Cardiac muscle cell (in vitro differentiated cells and primary cell): ENCODE measurements at regions not wholly inside any gene's neighbourhood (a gene's known extent, or its start where the extent isn't known, plus 50 kb on each side); places are given as distances from the start of the nearest gene placed in this dataset.

ENCODE experiments used
- DNase-seq, 2 donors: peaks; one replicate each; pipeline versions ENCODE4 v3.0.0 to v3.0.0-alpha.2; 2010 to 2017; ENCODE audit warnings: low read depth in 1 of 2, low spot score in 1 of 2
- H3K27ac ChIP-seq: fragments of 200-600 bp; sonication (generic); 2 replicates; pipeline ENCODE4 v1.5.1; 2016
- H3K27me3 ChIP-seq: fragments of 200-600 bp; sonication (generic); 2 replicates; pipeline ENCODE4 v1.6.0; 2016; ENCODE audit warnings: control low read depth
- H3K36me3 ChIP-seq: fragments of 200-600 bp; sonication (generic); 2 replicates; pipeline ENCODE4 v1.5.1; 2016; ENCODE audit warnings: control low read depth
- H3K4me1 ChIP-seq: fragments of 200-600 bp; sonication (generic); 2 replicates; pipeline ENCODE4 v1.8.1; 2017; ENCODE audit warnings: low read depth, mild to moderate bottlenecking, mixed run types
- H3K4me3 ChIP-seq: fragments of 200-600 bp; sonication (generic); 2 replicates; pipeline ENCODE4 v1.5.1; 2016; ENCODE audit warnings: mild to moderate bottlenecking
- H3K9me3 ChIP-seq: fragments of 200-600 bp; sonication (generic); 2 replicates; pipeline ENCODE4 v1.5.1; 2017; ENCODE audit warnings: low read depth, mild to moderate bottlenecking, control low read depth
- TF ChIP-seq, protein P1 (sequence below): IDR thresholded peaks from 2 replicates; pipeline ENCODE4 v1.5.1; 2012; ENCODE audit warnings: low read depth, mild to moderate bottlenecking, low read length

DNA sequence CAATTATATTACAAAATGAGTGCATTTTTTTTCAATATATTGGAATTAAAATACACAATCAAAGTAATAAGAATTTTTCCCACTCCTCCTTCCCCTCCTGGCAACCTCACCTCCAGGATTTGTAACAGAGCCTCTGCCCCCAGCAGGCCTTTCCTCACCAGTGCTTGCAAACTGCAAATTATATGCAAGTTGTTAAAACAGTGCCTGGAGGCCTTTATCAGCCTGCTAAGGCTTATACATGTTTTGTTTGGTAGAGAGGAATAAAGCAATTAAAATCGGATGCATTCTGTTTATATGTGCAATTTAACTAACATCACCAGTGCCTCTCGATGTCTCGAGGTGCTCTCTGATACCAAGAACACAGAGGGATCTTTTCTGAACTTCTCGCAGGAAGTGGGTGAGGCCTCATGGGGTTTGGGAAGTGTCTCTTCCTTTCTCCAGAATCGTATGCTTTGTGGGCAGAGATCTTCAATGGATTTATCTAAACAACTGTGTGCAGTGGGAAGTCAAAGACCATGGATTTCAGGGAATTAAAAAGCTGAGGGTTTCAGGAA is 186.8 kb downstream of the CDH26 start:
- Histone ChIP-seq H3K4me3 (no peak overlapping the region), H3K27ac (no peak overlapping the region), H3K4me1 (peaks cover 20% of the 10 kb centered on the region), H3K27me3 (no peaks in the 10 kb centered on the region), H3K9me3 (no peaks in the 10 kb centered on the region), H3K36me3 (no peaks in the 10 kb centered on the region)
- DNase-seq = no peak
- TF ChIP-seq, protein P1, sequence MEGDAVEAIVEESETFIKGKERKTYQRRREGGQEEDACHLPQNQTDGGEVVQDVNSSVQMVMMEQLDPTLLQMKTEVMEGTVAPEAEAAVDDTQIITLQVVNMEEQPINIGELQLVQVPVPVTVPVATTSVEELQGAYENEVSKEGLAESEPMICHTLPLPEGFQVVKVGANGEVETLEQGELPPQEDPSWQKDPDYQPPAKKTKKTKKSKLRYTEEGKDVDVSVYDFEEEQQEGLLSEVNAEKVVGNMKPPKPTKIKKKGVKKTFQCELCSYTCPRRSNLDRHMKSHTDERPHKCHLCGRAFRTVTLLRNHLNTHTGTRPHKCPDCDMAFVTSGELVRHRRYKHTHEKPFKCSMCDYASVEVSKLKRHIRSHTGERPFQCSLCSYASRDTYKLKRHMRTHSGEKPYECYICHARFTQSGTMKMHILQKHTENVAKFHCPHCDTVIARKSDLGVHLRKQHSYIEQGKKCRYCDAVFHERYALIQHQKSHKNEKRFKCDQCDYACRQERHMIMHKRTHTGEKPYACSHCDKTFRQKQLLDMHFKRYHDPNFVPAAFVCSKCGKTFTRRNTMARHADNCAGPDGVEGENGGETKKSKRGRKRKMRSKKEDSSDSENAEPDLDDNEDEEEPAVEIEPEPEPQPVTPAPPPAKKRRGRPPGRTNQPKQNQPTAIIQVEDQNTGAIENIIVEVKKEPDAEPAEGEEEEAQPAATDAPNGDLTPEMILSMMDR = no peak

GRCh38 chr20:60147004-60147403 is 188.8 kb downstream of the CDH26 start:
- no peak overlapping the region for H3K4me3 ChIP-seq
- no peaks in the 10 kb centered on the region for H3K27me3 ChIP-seq
- H3K27ac ChIP-seq = no peak overlapping the region
- DNase-seq = no peak
- H3K9me3 ChIP-seq = no peaks in the 10 kb centered on the region
- peaks cover 12% of the 10 kb centered on the region for H3K4me1 ChIP-seq
- H3K36me3 ChIP-seq = no peaks in the 10 kb centered on the region
- TF ChIP-seq, protein P1 = no peak

- Histone ChIP-seq H3K27me3 (no peaks in the 10 kb centered on the region), H3K27ac (no peak overlapping the region), H3K4me1 (peaks cover 7% of the 10 kb centered on the region), H3K9me3 (no peaks in the 10 kb centered on the region), H3K4me3 (no peak overlapping the region), H3K36me3 (no peaks in the 10 kb centered on the region)
- DNase-seq = no peak
- TF ChIP-seq, protein P1 = no peak
Measured at GRCh38 chr20:60148885-60149284, 190.7 kb downstream of the CDH26 start.

DNA sequence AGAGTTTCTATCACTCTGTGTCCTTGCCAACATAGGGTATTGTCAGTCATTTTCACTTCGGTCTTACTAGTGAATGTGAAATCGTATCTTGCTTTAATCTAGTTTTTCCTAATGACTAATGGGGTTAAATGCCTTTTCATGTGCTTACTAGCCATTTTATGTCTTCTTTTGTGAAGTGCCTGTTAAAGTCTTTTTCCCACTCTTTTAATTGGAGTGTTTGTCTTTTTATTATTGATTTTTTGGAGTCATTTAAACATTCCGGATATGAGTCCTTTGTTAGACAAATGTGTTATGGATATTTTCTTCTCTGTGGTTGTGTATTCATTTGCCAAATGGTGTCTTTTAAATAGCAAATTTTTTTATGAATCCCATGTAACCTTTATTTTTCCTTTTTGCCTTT is 194.6 kb downstream of the CDH26 start:
- no peaks in the 10 kb centered on the region for H3K9me3 ChIP-seq
- DNase-seq = no peak
- H3K27me3 ChIP-seq = no peaks in the 10 kb centered on the region
- no peaks in the 10 kb centered on the region for H3K36me3 ChIP-seq
- TF ChIP-seq, protein P1 = no peak
- H3K4me1 ChIP-seq = no peaks in the 10 kb centered on the region
- no peak overlapping the region for H3K4me3 ChIP-seq
- H3K27ac ChIP-seq = no peak overlapping the region

DNA sequence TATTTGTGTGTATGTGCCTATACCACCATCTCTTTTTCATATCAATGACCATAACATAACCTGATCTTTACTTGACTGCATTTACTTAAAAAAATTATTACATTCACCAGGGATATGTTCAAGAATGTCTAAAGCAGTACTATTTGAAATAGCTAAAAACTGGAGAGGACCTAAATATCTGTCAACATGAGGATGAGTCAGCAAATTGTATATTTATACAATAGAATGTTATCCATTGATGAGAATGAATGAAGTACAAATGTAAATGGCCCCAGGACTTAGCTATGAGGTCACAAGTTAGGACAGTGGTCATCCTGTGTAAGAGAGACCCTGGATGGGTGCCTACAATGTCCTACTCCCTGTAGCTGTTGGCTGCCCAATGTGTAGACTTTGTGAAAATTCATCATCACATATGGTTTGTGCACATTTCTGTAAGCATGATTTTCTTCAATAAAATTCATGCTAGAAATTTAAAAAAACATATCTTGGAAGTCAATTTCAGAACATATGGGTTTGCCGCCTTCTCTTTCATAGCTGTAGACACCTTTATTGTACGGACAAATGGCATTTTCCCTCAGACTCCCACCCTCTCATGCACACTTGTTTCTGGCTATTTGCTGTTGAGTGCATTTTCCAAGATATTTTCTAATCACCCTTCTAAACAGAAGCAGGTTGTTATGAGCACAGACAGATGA is 202.4 kb downstream of the CDH26 start:
- DNase-seq = no peak
- H3K27ac ChIP-seq = no peak overlapping the region
- H3K36me3 ChIP-seq = no peaks in the 10 kb centered on the region
- H3K27me3 ChIP-seq = no peaks in the 10 kb centered on the region
- H3K4me1 ChIP-seq = no peaks in the 10 kb centered on the region
- no peak overlapping the region for H3K4me3 ChIP-seq
- no peaks in the 10 kb centered on the region for H3K9me3 ChIP-seq
- TF ChIP-seq, protein P1 = no peak
